PC-3 (cell line): ENCODE measurements at regions not wholly inside any gene's neighbourhood (a gene's known extent, or its start where the extent isn't known, plus 50 kb on each side); places are given as distances from the start of the nearest gene placed in this dataset.

Experiments
- ATAC-seq: fragments of 200-7000 bp; cut with Tn5 transposase; 2 replicates; pipeline ENCODE4 v1.9.1; 2020; ENCODE audit warnings: mild to moderate bottlenecking, moderate library complexity
- BruUV-seq: library from RNA; stranded (reverse); fragments of 400-500 nt; replicated peaks from 2 replicates; lab custom pipeline; 2021; lab: Mats Ljungman, UMichigan
- CTCF ChIA-PET: fragments of 300-600 bp; sonication (Branson Sonifier 250); formaldehyde crosslinking; loops from one replicate; lab custom pipeline; 2022; ENCODE audit warnings: antibody characterized with exemption; lab: Charles Lee
- POLR2A ChIA-PET: fragments of 300-600 bp; sonication (Branson Sonifier 250); formaldehyde crosslinking; loops from one replicate; lab custom pipeline; 2022; ENCODE audit warnings: antibody characterized with exemption; ENCODE audit not compliant: unreplicated experiment; lab: Charles Lee
- DNase-seq: peaks from one replicate; pipeline ENCODE4 v3.0.0-alpha.2; 2015
- H2AFZ ChIP-seq: fragments of 300-600 bp; sonication (generic); 2 replicates; pipeline ENCODE4 v1.6.0; 2016; ENCODE audit warnings: antibody characterized with exemption, low read length
- H3F3A ChIP-seq: fragments of 300-600 bp; sonication (generic); one replicate; pipeline ENCODE4 v1.6.0; 2017; ENCODE audit warnings: antibody characterized with exemption, low read length, control low read depth, mild to moderate bottlenecking; ENCODE audit not compliant: unreplicated experiment
- H3K27ac ChIP-seq: fragments of 300-600 bp; sonication (generic); 2 replicates; pipeline ENCODE4 v1.5.1; 2016; ENCODE audit warnings: mild to moderate bottlenecking, low read length
- H3K27me3 ChIP-seq: fragments of 300-600 bp; sonication (generic); 2 replicates; pipeline ENCODE4 v1.6.1; 2016; ENCODE audit warnings: low read length, mixed read lengths
- H3K36me3 ChIP-seq: fragments of 300-600 bp; sonication (generic); 2 replicates; pipeline ENCODE4 v1.6.1; 2016; ENCODE audit warnings: low read depth, mixed run types, low read length, mixed read lengths
- H3K4me1 ChIP-seq: fragments of 300-600 bp; sonication (generic); 2 replicates; pipeline ENCODE4 v1.5.1; 2016; ENCODE audit warnings: low read length; ENCODE audit not compliant: insufficient read depth
- H3K4me2 ChIP-seq: fragments of 300-600 bp; sonication (generic); 2 replicates; pipeline ENCODE4 v1.6.0; 2016; ENCODE audit warnings: low read length
- H3K4me3 ChIP-seq: fragments of 300-600 bp; sonication (generic); 2 replicates; pipeline ENCODE4 v1.5.1; 2016; ENCODE audit warnings: mild to moderate bottlenecking, low read length, mixed read lengths
- H3K79me2 ChIP-seq: fragments of 300-600 bp; sonication (generic); 2 replicates; pipeline ENCODE4 v1.6.1; 2017; ENCODE audit warnings: low read length, mixed read lengths
- H3K9ac ChIP-seq: fragments of 300-600 bp; sonication (generic); 2 replicates; pipeline ENCODE4 v1.6.0; 2016; ENCODE audit warnings: mild to moderate bottlenecking, low read length
- H3K9me2 ChIP-seq: fragments of 300-600 bp; sonication (generic); replicated peaks from 2 replicates; pipeline ENCODE4 v1.6.1; 2016; ENCODE audit warnings: mixed run types, low read length, mixed read lengths
- H3K9me3 ChIP-seq: fragments of 300-600 bp; sonication (generic); 2 replicates; pipeline ENCODE4 v1.6.1; 2016; ENCODE audit warnings: low read length, mixed read lengths
- H4K20me1 ChIP-seq: fragments of 300-600 bp; sonication (generic); 2 replicates; pipeline ENCODE4 v1.6.1; 2016; ENCODE audit warnings: low read length, mixed read lengths
- CTCF ChIP-seq: fragments of 300-600 bp; sonication (generic); conservative IDR thresholded peaks from 2 replicates; pipeline ENCODE4 v1.5.1; 2017; ENCODE audit warnings: antibody characterized with exemption, low read depth, mild to moderate bottlenecking, low read length
- EZH2 ChIP-seq: fragments of 300-600 bp; sonication (generic); IDR thresholded peaks from one replicate; pipeline ENCODE4 v1.6.1; 2017; ENCODE audit warnings: antibody characterized with exemption, mild to moderate bottlenecking, low read length; ENCODE audit not compliant: unreplicated experiment
- EZH2phosphoT487 ChIP-seq: fragments of 300-600 bp; sonication (generic); IDR thresholded peaks from 2 replicates; pipeline ENCODE4 v1.6.1; 2018; ENCODE audit warnings: mild to moderate bottlenecking, antibody characterized with exemption, low read length, borderline replicate concordance
- intact Hi-C: fragments of 100-400 bp; cut with micrococcal nuclease; formaldehyde crosslinking; loops from 2 replicates; pipeline ENCODE4 v1.9.0; 2023

DNA sequence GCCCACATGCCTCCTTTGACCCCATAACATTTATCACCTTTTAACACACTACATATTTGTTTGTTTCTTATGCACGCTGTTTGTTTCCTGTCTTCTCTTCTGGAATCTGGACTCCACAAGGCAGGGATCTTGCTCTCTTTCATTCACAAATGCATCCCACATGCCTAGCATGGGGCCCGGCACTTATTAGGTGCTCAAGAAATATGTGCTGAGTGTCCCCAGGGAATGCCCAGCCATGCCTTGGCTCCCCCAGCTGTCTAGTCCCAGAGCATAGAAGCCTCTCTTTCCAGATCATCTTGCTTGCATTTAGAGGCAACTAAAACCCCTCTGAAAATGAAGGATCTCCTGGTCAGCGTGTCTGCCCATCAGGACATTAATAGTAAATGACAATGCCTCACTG lies 283.7 kb downstream of the CBLN1 start:
- H3K27ac ChIP-seq = no peak overlapping the region
- H2AFZ ChIP-seq = no peak overlapping the region
- H4K20me1 ChIP-seq = no peaks in the 10 kb centered on the region
- TF ChIP-seq CTCF (no peak), EZH2phosphoT487 (no peak), EZH2 (no peak)
- no peaks in the 10 kb centered on the region for H3K9me3 ChIP-seq
- ChIA-PET POLR2A (no interaction called here), CTCF (no interaction called here)
- no peaks in the 10 kb centered on the region for H3K79me2 ChIP-seq
- H3K27me3 ChIP-seq = no peaks in the 10 kb centered on the region
- ATAC-seq (no peak), DNase-seq (no peak)
- no TSS peak for BruUV-seq
- H3K36me3 ChIP-seq = no peaks in the 10 kb centered on the region
- no peak overlapping the region for H3K9ac ChIP-seq
- no peak overlapping the region for H3K4me2 ChIP-seq
- intact Hi-C loops = no loop called here
- H3K9me2 ChIP-seq = no peaks in the 10 kb centered on the region
- no peak overlapping the region for H3K4me3 ChIP-seq
- no peaks in the 10 kb centered on the region for H3K4me1 ChIP-seq
- no peaks in the 10 kb centered on the region for H3F3A ChIP-seq

DNA sequence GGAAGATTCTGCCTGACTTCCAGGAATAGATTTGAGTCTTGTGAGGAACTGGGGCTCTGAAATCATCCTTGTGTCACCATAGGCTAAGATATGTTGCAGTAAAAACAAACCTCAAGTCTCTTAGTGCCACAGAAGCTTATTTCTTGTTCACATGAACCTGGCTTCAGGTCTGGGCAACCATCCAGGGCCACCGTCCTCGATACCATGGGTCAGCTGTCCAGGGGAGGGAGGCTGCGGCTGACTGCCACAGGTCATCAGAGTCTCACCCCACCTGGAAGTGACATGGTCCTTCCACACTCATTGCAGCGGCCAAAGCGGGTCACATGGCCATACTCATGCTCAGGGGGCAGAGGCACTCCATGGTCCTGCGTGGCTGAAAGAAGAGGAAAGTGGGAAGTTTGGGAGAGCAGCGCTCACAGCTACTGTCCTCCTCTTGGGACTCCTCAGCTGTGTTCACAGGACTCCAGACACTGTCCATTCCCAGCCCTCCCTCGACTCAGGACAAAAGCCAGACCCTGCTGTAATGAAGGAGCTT lies 284.5 kb downstream of the CBLN1 start:
- no peak overlapping the region for H2AFZ ChIP-seq
- DNase-seq (no peak), ATAC-seq (no peak)
- H3K79me2 ChIP-seq = no peaks in the 10 kb centered on the region
- no peak overlapping the region for H3K4me3 ChIP-seq
- no peaks in the 10 kb centered on the region for H3K36me3 ChIP-seq
- H3K27ac ChIP-seq = no peak overlapping the region
- POLR2A ChIA-PET = no interaction called here
- CTCF ChIA-PET = no interaction called here
- H3K4me2 ChIP-seq = no peak overlapping the region
- TF ChIP-seq EZH2 = no peak
- TF ChIP-seq EZH2phosphoT487 = no peak
- TF ChIP-seq CTCF = no peak
- no peaks in the 10 kb centered on the region for H4K20me1 ChIP-seq
- no TSS peak for BruUV-seq
- intact Hi-C loops = no loop called here
- H3K4me1 ChIP-seq = no peaks in the 10 kb centered on the region
- no peaks in the 10 kb centered on the region for H3F3A ChIP-seq
- H3K27me3 ChIP-seq = no peaks in the 10 kb centered on the region
- no peaks in the 10 kb centered on the region for H3K9me2 ChIP-seq
- no peaks in the 10 kb centered on the region for H3K9me3 ChIP-seq
- H3K9ac ChIP-seq = no peak overlapping the region

- no peaks in the 10 kb centered on the region for H3F3A ChIP-seq
- H3K79me2 ChIP-seq = no peaks in the 10 kb centered on the region
- H3K9me2 ChIP-seq = no peaks in the 10 kb centered on the region
- ChIA-PET CTCF (no interaction called here), POLR2A (no interaction called here)
- ATAC-seq (no peak), DNase-seq (no peak)
- no peak overlapping the region for H3K4me2 ChIP-seq
- H3K27ac ChIP-seq = no peak overlapping the region
- H3K4me3 ChIP-seq = no peak overlapping the region
- no peak overlapping the region for H3K9ac ChIP-seq
- no peaks in the 10 kb centered on the region for H4K20me1 ChIP-seq
- H3K27me3 ChIP-seq = no peaks in the 10 kb centered on the region
- H3K36me3 ChIP-seq = no peaks in the 10 kb centered on the region
- intact Hi-C loops = no loop called here
- TF ChIP-seq EZH2phosphoT487 (no peak), CTCF (no peak), EZH2 (no peak)
- no peaks in the 10 kb centered on the region for H3K4me1 ChIP-seq
- H2AFZ ChIP-seq = no peak overlapping the region
- BruUV-seq = no TSS peak
- no peaks in the 10 kb centered on the region for H3K9me3 ChIP-seq
These were observed 303.1 kb downstream of the CBLN1 start for GRCh38 chr16:48978501-48978900.
